Transverse colon (tissue), 4 donors: ENCODE measurements at regions not wholly inside any gene's neighbourhood (a gene's known extent, or its start where the extent isn't known, plus 50 kb on each side); places are given as distances from the start of the nearest gene placed in this dataset.

ENCODE experiments used
- DNase-seq: peaks from one replicate; pipeline ENCODE4 v3.0.0-alpha.2; 2019
- H3K27ac ChIP-seq, 4 donors: fragments of 200-600 bp; sonication (generic); 2 replicates each; pipeline ENCODE4 v1.5.1; 2016 to 2018; ENCODE audit warnings: inconsistent platforms in 4 of 4
- H3K27me3 ChIP-seq: fragments of 200-600 bp; sonication (generic); 2 replicates; pipeline ENCODE4 v1.5.1; 2017; ENCODE audit warnings: inconsistent platforms
- H3K36me3 ChIP-seq, 4 donors: fragments of 200-600 bp; sonication (generic); 2 replicates each; pipeline ENCODE4 v1.5.1; 2017 to 2019; ENCODE audit warnings: inconsistent platforms in 4 of 4
- H3K4me1 ChIP-seq, 4 donors: fragments of 200-600 bp; sonication (generic); 2 replicates each; pipeline ENCODE4 v1.5.1; 2017 to 2020; ENCODE audit warnings: inconsistent platforms in 4 of 4
- H3K4me3 ChIP-seq, 4 donors: fragments of 200-600 bp; sonication (generic); 1 replicate in 1 of 4; 2 replicates in 3 of 4; pipeline versions ENCODE4 v1.5.1 to v1.6.1; 2017 to 2019; ENCODE audit warnings: inconsistent platforms in 4 of 4
- H3K9me3 ChIP-seq, 2 donors: fragments of 200-600 bp; sonication (generic); 2 replicates each; pipeline ENCODE4 v1.5.1; 2017 to 2019; ENCODE audit warnings: inconsistent platforms in 2 of 2
- EP300 ChIP-seq: sonication (generic); formaldehyde crosslinking; IDR thresholded peaks from one replicate; pipeline ENCODE4 v1.6.1; 2017; ENCODE audit warnings: antibody characterized with exemption, low read depth
- POLR2A ChIP-seq: fragments of 450-650 bp; IDR thresholded peaks from one replicate; pipeline ENCODE4 v1.6.1; 2016; ENCODE audit warnings: antibody characterized with exemption, mild to moderate bottlenecking, moderate library complexity
- POLR2AphosphoS5 ChIP-seq, 3 donors: sonication (generic); formaldehyde crosslinking; IDR thresholded peaks; one replicate each; pipeline ENCODE4 v1.6.1; 2016; ENCODE audit warnings: antibody characterized with exemption in 3 of 3
- WGBS, 2 donors: methylation state at CpG; one replicate each; pipeline ENCODE4 v1.1.5; 2018; ENCODE audit warnings: low coverage in 1 of 2; 5-methylcytosine and 5-hydroxymethylcytosine counted together
- in situ Hi-C, 4 donors: fragments of 200-750 bp; cut with MboI; loops; one replicate each; pipeline versions ENCODE4 v1.15.0 to v1.15.1; 2017; ENCODE audit warnings: low sequenced_read_pairs in 3 of 4, low pct_ligation_motif_present in 1 of 4, low pct_unique_long_range_greater_than_20kb in 1 of 4
- intact Hi-C: fragments of 100-400 bp; cut with DNase I; formaldehyde crosslinking; loops from one replicate; pipeline ENCODE4 v1.15.1; 2023; ENCODE audit warnings: low total_unique reads
- TF ChIP-seq, protein P1 (sequence below), 5 experiments: fragments of 200-600 bp in 3 of 5; fragments of 450-650 bp in 2 of 5; sonication (generic) in 3 of 5; IDR thresholded peaks; 1 replicate in 2 of 5; 2 replicates in 3 of 5; pipeline ENCODE4 v1.5.1; 2016 to 2017; ENCODE audit warnings: antibody characterized with exemption in 5 of 5, inconsistent platforms in 3 of 5, mild to moderate bottlenecking in 2 of 5, moderate library complexity in 1 of 5

DNA sequence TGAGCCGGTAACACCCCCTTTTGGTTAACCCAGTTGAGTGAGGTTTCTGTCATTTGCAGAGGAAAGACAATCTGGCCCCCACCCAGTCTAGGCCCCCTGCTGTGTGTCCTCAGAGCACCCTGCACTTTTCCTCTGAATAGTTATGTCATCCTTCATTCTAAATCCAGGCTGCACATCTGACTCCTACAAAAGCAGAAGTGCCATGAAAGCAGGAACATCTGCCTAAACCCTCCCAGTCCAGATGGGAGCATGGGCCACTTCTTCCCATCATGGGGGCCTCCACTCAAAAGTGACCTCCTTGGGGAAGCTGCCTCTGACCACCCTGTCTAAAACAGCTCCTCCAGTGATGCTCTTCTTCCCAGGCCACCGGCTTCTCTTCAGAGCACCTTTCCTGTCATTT, 53.7 kb upstream of the HMGXB4 start:
- TF ChIP-seq POLR2AphosphoS5 (IDR thresholded peaks at IDR 0.05) (no peak), EP300 (no peak), POLR2A (no peak)
- TF ChIP-seq, protein P1, sequence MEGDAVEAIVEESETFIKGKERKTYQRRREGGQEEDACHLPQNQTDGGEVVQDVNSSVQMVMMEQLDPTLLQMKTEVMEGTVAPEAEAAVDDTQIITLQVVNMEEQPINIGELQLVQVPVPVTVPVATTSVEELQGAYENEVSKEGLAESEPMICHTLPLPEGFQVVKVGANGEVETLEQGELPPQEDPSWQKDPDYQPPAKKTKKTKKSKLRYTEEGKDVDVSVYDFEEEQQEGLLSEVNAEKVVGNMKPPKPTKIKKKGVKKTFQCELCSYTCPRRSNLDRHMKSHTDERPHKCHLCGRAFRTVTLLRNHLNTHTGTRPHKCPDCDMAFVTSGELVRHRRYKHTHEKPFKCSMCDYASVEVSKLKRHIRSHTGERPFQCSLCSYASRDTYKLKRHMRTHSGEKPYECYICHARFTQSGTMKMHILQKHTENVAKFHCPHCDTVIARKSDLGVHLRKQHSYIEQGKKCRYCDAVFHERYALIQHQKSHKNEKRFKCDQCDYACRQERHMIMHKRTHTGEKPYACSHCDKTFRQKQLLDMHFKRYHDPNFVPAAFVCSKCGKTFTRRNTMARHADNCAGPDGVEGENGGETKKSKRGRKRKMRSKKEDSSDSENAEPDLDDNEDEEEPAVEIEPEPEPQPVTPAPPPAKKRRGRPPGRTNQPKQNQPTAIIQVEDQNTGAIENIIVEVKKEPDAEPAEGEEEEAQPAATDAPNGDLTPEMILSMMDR (IDR thresholded peaks at IDR 0.05), result no peak
- Histone ChIP-seq H3K27me3 (no peaks in the 10 kb centered on the region), H3K9me3 (no peaks in the 10 kb centered on the region), H3K36me3 (no peaks in the 10 kb centered on the region), H3K4me3 (no peak overlapping the region), H3K27ac (no peak overlapping the region), H3K4me1 (no peaks in the 10 kb centered on the region)
- intact Hi-C loops, result no loop called here
- in situ Hi-C loops, result no loop called here
- WGBS, 2 donors, result 82 to 100% methylated on average over 1 to 2 of the region's 2 CpGs
- DNase-seq, result no peak

DNA sequence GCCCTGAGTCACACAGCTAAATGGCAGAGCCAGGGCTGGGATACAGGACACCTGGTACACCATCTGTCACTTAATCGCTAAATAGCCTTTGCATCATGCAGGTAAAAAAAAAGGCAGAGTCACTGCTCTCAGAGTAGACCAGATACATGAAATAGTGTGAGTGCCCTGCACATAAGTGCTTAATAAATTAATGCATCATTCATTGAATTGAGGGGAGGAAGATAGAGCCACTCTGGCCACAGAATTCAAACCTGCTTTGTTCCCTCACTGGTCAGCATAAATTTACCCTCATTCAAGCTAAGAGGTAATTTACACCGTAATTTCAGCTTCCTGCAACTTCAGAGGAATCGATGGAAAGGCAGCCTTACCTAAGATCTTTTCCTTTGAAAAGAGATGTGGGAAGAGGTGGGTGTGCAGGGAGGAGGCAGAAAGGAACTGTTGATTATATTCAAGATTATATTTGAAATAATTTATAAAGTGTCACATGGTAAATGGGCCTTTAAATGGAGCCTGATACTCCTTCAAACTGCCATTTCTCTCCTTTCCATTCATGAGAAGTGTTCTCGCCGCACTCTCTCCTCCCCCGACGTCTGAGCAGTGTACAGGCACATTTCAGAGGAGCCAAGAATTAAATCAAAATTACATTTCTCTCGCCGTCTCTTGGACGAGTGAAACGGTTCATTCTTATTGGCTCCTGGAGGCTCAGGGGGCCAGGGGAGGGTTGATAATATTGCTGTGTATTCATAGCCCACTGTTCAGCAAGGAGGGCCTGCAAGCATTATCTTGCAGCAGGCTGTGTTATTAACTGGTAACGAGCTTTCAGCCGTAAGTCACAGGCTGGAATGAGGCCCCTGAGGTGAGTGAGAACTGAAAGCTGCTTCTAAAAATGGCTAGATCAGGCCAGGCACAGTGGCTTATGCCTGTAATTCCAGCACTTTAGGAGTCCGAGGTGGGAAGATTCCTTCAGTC, 52.2 kb upstream of the HMGXB4 start:
- in situ Hi-C loops (no loop called here), intact Hi-C loops (no loop called here)
- Histone ChIP-seq H3K9me3 (no peaks in the 10 kb centered on the region), H3K4me1 (no peaks in the 10 kb centered on the region), H3K27ac (no peak overlapping the region), H3K27me3 (no peaks in the 10 kb centered on the region), H3K4me3 (no peak overlapping the region), H3K36me3 (no peaks in the 10 kb centered on the region)
- TF ChIP-seq, protein P1 (IDR thresholded peaks at IDR 0.05), result no peak
- DNase-seq, result no peak
- 61 to 72% methylated on average over 11 to 14 of the region's 14 CpGs for WGBS, 2 donors

DNA sequence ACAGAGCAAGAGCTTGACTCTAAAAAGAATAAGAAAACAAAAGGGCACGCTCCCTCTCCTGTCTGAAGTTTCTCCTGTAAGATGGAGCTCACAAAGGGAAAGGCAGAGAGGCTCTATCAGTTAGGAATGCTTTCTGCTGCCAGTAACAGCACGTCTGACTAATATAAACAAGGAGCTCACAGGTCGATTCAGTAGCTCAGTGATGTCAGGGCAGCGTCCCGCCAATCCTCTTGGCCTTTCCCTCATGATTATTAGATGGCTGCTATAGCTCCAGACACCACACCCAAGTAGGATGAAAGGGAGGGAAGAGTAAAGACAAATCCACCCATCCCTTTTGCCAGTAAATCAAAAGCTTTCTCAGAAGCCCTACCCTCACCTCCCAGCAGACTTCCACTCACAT, 51.3 kb upstream of the HMGXB4 start:
- Histone ChIP-seq H3K36me3 (no peaks in the 10 kb centered on the region), H3K27ac (no peak overlapping the region), H3K4me1 (no peaks in the 10 kb centered on the region), H3K4me3 (no peak overlapping the region), H3K9me3 (no peaks in the 10 kb centered on the region), H3K27me3 (no peaks in the 10 kb centered on the region)
- WGBS, 2 donors, result 31 to 47% methylated on average over 5 of the region's 5 CpGs
- in situ Hi-C loops (no loop called here), intact Hi-C loops (no loop called here)
- no peak for DNase-seq
- no peak for TF ChIP-seq EP300
- no peak for TF ChIP-seq POLR2A
- no peak for TF ChIP-seq POLR2AphosphoS5 (IDR thresholded peaks at IDR 0.05)
- TF ChIP-seq, protein P1 (IDR thresholded peaks at IDR 0.05), result no peak

DNA sequence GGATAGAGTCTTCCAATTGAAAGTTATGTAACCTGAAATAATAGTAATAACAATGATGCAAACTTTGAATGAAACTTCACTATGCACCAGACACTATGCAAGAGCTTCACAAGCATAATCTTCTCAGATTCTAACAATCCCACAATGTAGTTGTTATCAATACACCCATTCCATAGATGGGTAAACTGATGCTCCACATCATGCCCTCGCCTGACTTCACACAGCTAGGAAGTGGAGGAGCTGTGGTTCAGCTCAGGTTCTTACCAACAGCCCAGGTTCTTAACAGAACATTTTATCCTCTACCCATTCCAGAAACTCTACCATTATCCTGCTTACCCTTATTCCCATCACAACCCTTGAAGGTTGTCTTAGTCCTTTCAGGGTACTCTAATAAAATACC, 50.4 kb upstream of the HMGXB4 start:
- 57 to 71% methylated on average over 1 of the region's 1 CpG for WGBS, 2 donors
- TF ChIP-seq POLR2A (no peak), POLR2AphosphoS5 (IDR thresholded peaks at IDR 0.05) (no peak), EP300 (no peak)
- TF ChIP-seq, protein P1 (IDR thresholded peaks at IDR 0.05), result no peak
- no peaks in the 10 kb centered on the region for H3K36me3 ChIP-seq
- DNase-seq, result no peak
- in situ Hi-C loops, result no loop called here
- no peaks in the 10 kb centered on the region for H3K27me3 ChIP-seq
- no peak overlapping the region for H3K27ac ChIP-seq
- intact Hi-C loops, result no loop called here
- no peaks in the 10 kb centered on the region for H3K9me3 ChIP-seq
- H3K4me1 ChIP-seq, result no peaks in the 10 kb centered on the region
- no peak overlapping the region for H3K4me3 ChIP-seq
